H1 (cell line): ENCODE measurements at regions not wholly inside any gene's neighbourhood (a gene's known extent, or its start where the extent isn't known, plus 50 kb on each side); places are given as distances from the start of the nearest gene placed in this dataset.

Source experiments
- CTCF ChIP-seq, 3 experiments: IDR thresholded peaks; 1 replicate in 2 of 3; 2 replicates in 1 of 3; pipeline versions ENCODE4 v1.5.1 to v1.6.1; 2011; ENCODE audit warnings: low read length in 3 of 3, mild to moderate bottlenecking in 3 of 3, inconsistent platforms in 2 of 3, low read depth in 1 of 3, moderate library complexity in 1 of 3; ENCODE audit not compliant: insufficient read depth in 1 of 3; ENCODE audit errors: control extremely low read depth in 1 of 3
- EZH2 ChIP-seq: fragments of 200-600 bp; sonication (generic); IDR thresholded peaks from 2 replicates; pipeline ENCODE4 v1.7.1; 2012; ENCODE audit warnings: low read depth, mild to moderate bottlenecking, moderate library complexity, low read length, inconsistent platforms; ENCODE audit not compliant: severe bottlenecking
- KDM5A ChIP-seq: fragments of 200-600 bp; IDR thresholded peaks from 2 replicates; pipeline ENCODE4 v1.7.1; 2012; ENCODE audit warnings: mild to moderate bottlenecking, low read length, inconsistent platforms, mixed read lengths
- SIN3A ChIP-seq, 2 experiments: IDR thresholded peaks in 1 of 2; conservative IDR thresholded peaks in 1 of 2; 2 replicates each; pipeline ENCODE4 v1.6.1; 2011 to 2012; ENCODE audit warnings: low read length in 2 of 2, improper control_type of control experiment in 1 of 2, low read depth in 1 of 2, mild to moderate bottlenecking in 1 of 2
- USF2 ChIP-seq: IDR thresholded peaks from 2 replicates; pipeline ENCODE4 v1.6.1; 2011; ENCODE audit warnings: low read length, improper control_type of control experiment

- no peak for TF ChIP-seq KDM5A
- no peak for TF ChIP-seq SIN3A (conservative IDR thresholded peaks at IDR 0.05 in 1 of 2, IDR thresholded peaks at IDR 0.05 in 1 of 2; ENCODE audit: low read depth in 1 of 2, low read length in 2 of 2)
- TF ChIP-seq CTCF (IDR thresholded peaks at IDR 0.05; ENCODE audit: control extremely low read depth in 1 of 3, insufficient read depth in 1 of 3, low read depth in 1 of 3, low read length in 3 of 3), result no peak
- TF ChIP-seq USF2, result no peak
- TF ChIP-seq EZH2, result no peak
Measured at GRCh38 chr21:32167513-32167912, 111.3 kb downstream of the MIS18A start.
